Neural cell (in vitro differentiated cells): ENCODE measurements at regions not wholly inside any gene's neighbourhood (a gene's known extent, or its start where the extent isn't known, plus 50 kb on each side); places are given as distances from the start of the nearest gene placed in this dataset.

Experiments used
- EZH2 ChIP-seq: fragments of 200-600, 300-800 bp; shearing (Covaris generic), sonication (generic); IDR thresholded peaks from 2 replicates; pipeline ENCODE4 v1.6.1; 2014; ENCODE audit warnings: antibody characterized with exemption, low read length, borderline replicate concordance, mild to moderate bottlenecking; ENCODE audit not compliant: insufficient read depth, poor library complexity, severe bottlenecking
- RAD21 ChIP-seq: fragments of 450-650 bp; conservative IDR thresholded peaks from 2 replicates; pipeline ENCODE4 v1.6.1; 2014; ENCODE audit warnings: antibody characterized with exemption, mild to moderate bottlenecking, moderate library complexity
- TF ChIP-seq, protein P1 (sequence below): fragments of 450-650 bp; IDR thresholded peaks from 2 replicates; pipeline ENCODE4 v1.5.1; 2014; ENCODE audit warnings: antibody characterized with exemption, mild to moderate bottlenecking, moderate library complexity; ENCODE audit not compliant: poor library complexity, severe bottlenecking
- TF ChIP-seq, protein P2 (sequence below): IDR thresholded peaks from 2 replicates; pipeline ENCODE4 v1.6.1; 2012; ENCODE audit warnings: borderline replicate concordance

DNA sequence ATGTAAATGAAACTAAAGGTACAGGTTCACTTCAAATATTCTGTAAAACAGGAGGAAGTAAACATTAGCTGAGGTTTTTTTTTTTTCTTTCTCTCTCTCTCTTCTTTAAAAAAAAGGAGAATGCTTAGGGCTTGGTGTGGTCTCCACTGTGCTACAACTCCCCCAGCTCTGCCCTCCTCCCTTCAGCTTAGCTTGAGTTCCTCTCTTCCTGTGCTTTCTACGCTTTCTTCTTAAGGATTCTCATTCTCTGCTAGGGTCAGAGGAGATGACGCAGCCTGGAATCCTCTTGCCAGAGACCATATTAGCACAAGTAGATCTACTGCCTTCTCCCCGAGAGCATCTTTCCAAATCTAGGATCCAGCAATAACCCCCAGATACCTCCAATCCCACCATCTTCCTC, 69.1 kb upstream of the SNRK start:
- TF ChIP-seq, protein P1, sequence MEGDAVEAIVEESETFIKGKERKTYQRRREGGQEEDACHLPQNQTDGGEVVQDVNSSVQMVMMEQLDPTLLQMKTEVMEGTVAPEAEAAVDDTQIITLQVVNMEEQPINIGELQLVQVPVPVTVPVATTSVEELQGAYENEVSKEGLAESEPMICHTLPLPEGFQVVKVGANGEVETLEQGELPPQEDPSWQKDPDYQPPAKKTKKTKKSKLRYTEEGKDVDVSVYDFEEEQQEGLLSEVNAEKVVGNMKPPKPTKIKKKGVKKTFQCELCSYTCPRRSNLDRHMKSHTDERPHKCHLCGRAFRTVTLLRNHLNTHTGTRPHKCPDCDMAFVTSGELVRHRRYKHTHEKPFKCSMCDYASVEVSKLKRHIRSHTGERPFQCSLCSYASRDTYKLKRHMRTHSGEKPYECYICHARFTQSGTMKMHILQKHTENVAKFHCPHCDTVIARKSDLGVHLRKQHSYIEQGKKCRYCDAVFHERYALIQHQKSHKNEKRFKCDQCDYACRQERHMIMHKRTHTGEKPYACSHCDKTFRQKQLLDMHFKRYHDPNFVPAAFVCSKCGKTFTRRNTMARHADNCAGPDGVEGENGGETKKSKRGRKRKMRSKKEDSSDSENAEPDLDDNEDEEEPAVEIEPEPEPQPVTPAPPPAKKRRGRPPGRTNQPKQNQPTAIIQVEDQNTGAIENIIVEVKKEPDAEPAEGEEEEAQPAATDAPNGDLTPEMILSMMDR = no peak
- TF ChIP-seq EZH2 = no peak
- TF ChIP-seq, protein P2, sequence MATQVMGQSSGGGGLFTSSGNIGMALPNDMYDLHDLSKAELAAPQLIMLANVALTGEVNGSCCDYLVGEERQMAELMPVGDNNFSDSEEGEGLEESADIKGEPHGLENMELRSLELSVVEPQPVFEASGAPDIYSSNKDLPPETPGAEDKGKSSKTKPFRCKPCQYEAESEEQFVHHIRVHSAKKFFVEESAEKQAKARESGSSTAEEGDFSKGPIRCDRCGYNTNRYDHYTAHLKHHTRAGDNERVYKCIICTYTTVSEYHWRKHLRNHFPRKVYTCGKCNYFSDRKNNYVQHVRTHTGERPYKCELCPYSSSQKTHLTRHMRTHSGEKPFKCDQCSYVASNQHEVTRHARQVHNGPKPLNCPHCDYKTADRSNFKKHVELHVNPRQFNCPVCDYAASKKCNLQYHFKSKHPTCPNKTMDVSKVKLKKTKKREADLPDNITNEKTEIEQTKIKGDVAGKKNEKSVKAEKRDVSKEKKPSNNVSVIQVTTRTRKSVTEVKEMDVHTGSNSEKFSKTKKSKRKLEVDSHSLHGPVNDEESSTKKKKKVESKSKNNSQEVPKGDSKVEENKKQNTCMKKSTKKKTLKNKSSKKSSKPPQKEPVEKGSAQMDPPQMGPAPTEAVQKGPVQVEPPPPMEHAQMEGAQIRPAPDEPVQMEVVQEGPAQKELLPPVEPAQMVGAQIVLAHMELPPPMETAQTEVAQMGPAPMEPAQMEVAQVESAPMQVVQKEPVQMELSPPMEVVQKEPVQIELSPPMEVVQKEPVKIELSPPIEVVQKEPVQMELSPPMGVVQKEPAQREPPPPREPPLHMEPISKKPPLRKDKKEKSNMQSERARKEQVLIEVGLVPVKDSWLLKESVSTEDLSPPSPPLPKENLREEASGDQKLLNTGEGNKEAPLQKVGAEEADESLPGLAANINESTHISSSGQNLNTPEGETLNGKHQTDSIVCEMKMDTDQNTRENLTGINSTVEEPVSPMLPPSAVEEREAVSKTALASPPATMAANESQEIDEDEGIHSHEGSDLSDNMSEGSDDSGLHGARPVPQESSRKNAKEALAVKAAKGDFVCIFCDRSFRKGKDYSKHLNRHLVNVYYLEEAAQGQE = no peak
- no peak for TF ChIP-seq RAD21
